D341Med (cell line): ENCODE measurements at regions not wholly inside any gene's neighbourhood (a gene's known extent, or its start where the extent isn't known, plus 50 kb on each side); places are given as distances from the start of the nearest gene placed in this dataset.

Experiments used
- DNase-seq: peaks from one replicate; pipeline ENCODE4 v3.0.0; 2012; ENCODE audit warnings: low spot score

- no peak for DNase-seq
These were observed 168.2 kb downstream of the MFSD1 start for GRCh38 chr3:158970006-158970405.

DNA sequence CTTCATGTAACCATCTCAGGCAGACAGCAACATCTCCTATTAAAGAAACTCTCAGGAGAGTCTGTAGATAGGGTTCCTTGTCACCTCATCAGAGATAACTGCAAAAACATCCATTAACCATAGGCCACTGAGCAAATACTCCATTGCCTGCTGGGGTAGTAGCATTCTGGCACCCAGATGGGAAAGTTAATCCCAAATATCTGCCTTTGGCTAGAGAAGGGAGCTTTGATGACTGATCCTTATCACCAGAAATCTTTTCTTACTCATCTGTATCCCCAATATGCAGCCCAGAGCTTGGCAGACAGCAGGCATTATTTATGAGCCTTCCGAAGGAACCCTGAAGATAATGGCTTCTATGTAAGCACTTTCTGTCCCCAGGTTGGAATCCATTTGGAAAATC is 173.1 kb downstream of the MFSD1 start:
- no peak for DNase-seq

- no peak for DNase-seq
These were observed 175.1 kb downstream of the MFSD1 start for GRCh38 chr3:158976966-158977365.

DNA sequence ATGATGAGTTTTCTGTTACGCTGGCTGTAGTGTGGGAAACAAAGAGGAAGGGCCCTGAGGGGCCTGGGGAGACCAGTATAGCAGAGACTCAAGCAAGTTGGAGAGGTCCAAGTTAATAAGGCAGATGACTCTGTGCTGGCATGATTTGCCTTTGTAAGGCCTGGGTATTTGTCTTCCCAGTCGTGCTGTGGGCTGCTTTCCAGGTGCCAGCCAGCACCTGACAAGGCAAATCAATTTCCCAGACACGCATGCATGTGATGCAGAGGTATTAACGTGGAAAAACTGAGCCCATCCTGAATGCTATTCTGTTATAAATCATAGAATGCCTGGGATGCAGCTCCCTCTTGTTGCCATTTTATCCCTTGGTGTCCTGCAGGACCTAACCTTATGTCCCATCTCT is 175.6 kb downstream of the MFSD1 start:
- no peak for DNase-seq

- DNase-seq = no peak
These were observed 181.6 kb downstream of the MFSD1 start for GRCh38 chr3:158983216-158984099.

DNA sequence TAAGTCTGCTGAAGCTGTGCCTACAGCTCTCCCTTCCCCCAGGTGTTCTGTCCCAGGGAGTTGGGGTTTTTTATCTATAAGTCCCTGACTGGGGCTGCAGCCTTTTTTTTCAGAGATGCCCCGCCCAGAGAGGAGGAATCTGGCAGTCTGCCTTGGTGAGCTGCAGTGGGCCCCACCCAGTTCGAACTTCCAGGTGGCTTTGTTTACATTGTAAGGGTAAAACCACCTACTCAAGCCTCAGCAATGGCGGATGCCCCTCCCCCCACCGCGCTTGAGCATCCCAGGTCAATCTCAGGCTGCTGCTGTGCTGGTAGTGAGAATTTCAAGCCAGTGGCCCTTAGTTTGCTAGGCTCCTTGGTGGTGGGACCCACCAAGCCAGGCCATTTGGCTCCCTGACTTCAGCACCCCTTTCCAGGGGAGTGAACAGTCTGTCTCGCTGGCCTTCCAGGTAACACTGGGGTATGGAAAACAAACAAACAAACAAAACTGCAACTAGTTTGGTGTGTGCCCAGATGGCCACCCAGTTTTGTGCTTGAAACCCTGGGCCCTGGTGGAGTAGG is 189.4 kb downstream of the MFSD1 start:
- DNase-seq = no peak

DNA sequence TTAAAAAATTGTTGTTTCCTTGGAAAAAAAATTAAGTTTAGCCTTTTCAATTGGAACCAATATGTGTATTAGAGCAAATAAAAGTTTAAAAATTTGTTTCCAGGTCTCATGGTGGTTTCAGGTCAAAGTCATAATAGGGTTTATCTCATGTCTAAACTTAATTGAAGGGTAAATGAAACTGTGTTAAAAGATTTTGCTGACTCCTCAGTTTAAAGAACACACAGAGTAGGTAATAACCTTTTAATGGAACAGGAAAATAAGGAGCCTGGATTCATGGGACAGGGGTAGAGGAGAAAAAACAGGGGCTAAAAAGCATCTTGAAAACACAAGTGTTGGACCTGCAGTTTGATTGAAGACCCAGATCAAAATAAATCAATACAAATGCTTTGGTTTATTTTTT is 190.6 kb downstream of the MFSD1 start:
- DNase-seq = no peak

GRCh38 chr3:158994386-158994785 is 192.5 kb downstream of the MFSD1 start:
- no peak for DNase-seq

DNA sequence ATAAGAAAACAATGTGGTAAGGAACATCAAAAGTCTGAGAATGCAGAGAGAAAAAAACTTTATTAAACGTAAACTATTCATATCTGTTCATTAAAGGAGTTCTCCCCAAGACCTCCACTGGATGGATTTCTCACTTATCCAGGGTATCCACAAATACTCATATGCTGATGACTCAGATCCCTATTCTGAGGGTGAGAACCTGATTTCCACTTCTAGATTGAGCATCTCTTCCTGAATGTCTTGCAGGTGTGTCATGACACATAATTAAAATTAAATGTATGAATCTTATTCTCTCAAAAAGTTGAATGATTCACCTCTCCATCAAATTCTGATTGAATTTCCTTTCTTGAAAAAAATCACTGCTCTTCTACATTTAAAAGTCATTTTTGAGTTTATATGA is 199.9 kb downstream of the MFSD1 start:
- DNase-seq = no peak

GRCh38 chr3:159005137-159005536 is 203.3 kb downstream of the MFSD1 start:
- no peak for DNase-seq

- no peak for DNase-seq
These were observed 205.5 kb downstream of the MFSD1 start for GRCh38 chr3:159007331-159007730.

GRCh38 chr3:159008401-159008800 is 206.5 kb downstream of the MFSD1 start:
- no peak for DNase-seq

GRCh38 chr3:159018341-159018740 is 216.5 kb downstream of the MFSD1 start:
- DNase-seq = no peak

DNA sequence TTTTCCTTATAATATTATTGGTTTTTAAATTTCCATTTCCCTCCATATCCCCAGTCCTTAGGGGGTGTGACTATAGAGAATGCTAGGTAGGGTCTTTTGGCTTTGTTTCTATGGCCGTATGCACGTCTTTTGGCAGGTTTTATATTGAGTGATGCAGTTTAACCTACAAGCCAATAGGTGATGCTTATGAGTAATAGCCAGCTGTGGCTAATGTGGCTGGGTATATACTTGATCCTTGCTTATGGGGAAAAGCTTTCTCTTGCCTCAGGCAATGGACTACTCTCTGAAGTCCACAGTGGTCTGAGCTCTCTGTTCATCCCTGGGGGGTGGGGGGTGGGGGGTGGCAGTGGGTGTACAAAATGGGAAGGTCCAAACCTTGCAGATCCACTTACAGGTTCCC is 223.9 kb downstream of the MFSD1 start:
- DNase-seq = no peak

DNA sequence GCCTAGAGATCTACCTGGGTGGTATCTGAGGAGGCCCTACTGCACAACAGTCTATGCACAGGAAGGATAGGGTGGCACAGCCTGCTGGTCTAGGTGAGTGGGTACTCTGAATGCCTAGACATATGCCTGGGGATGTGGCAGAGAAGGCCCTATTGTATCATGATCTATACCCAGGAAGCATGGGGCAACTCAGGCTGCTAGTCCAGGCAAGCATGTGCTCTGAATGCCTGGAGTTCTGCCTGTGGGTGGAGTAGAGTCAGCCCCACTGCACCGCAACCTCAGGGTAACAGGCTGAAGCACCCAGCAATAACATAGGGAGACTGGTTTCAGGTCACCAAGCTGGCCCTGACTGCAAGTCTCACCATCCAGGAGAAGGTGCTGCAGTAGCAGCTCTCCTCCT is 224.7 kb downstream of the MFSD1 start:
- no peak for DNase-seq

DNA sequence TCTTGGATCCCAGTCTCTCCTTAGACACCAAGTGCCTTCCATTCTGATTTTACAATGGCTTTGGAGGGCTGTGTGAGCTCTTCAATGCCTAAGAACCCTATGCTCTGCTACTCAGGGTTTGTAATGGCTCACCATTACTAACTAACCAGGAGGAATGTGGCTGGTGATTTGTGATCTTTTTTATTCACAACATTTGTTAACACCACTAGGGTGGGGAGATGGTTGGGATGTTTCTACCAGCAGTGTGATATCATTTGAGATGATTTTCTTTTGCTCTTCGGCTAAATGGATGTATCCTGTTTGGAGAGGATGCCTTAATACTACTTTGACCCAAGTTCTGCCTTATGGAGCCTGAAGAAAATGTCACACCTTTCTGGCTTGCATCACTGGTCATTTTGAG is 226.9 kb downstream of the MFSD1 start:
- no peak for DNase-seq

DNA sequence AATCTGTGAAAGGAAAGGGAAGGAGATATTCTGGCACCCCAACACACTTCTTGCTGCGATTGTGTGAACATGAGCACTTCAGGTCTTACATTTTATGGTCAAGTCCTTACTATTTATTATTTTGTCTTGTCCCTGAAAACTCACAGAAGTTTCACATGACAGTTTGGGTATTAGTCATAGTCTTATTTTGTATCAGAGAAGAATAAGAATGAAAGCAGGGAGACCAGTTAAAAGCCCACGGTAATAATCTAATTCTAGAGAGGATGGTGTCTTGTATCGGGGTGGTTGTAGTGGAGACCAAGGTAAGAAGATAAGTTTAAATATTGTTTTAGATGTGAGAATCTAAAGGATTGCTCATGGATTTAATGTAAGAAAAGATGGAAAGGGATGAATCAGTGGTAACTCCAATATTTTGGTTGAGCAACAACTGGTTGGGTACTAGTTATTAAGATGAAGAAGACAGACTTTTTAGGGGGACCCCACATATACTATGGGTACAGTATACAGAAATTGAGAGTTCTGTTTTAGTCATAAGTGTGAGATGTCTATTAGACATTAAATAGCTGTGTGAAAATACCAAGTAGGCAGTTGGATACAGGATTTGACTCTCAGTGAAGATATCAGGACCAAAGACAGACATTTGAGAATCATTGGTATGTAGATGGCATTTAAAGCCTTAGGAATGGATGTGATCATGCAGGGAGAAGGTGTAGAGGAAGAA is 227.6 kb downstream of the MFSD1 start:
- no peak for DNase-seq

GRCh38 chr3:159030138-159030670 is 228.3 kb downstream of the MFSD1 start:
- no peak for DNase-seq

GRCh38 chr3:159030886-159031679 is 229.2 kb downstream of the MFSD1 start:
- DNase-seq = no peak

DNA sequence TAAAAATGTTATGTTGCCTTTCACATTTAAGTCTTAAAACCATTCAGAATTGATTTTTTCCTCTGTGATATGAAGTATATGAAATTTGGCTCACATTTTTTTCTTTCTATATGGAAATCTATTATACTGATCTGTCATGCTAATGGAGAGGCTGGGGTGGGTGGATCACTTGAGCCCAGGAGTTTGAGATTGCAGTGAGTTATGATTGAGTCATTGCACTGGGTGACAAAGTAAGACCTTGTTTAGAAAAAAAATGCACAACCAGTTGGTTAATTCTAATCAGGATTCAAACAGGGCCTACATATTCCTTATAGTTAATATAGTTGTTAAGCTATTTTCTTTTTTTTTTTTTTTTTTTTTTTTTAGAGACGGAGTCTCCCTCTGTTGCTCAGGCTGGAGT is 230.5 kb downstream of the MFSD1 start:
- DNase-seq = no peak

- DNase-seq = no peak
These were observed 236.6 kb downstream of the MFSD1 start for GRCh38 chr3:159038405-159038804.

DNA sequence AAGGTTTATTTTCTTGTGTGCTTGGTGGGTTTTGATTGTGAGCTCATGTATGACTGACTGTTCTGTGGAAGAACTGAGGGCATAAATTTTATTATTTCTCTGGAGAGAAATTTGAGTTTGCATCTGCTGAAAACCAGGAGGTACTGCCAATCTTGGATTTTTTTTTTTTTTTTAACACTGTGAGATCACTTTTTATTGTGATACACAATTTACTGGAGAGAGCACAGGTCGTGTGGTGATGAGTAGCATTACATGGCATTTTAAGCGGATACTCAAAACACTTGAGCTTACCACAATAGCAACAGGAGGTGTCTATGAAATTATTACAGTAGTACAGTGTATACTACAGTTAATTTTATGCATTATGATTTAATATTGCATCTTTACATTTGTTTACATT is 237.4 kb downstream of the MFSD1 start:
- no peak for DNase-seq
